K562 (cell line): ENCODE measurements at regions not wholly inside any gene's neighbourhood (a gene's known extent, or its start where the extent isn't known, plus 50 kb on each side); places are given as distances from the start of the nearest gene placed in this dataset.

Experiments used
- ATAC-seq: fragments of 200-7000 bp; cut with Tn5 transposase; 3 replicates; pipeline ENCODE4 v1.9.1; 2020; ENCODE audit warnings: moderate library complexity
- BruUV-seq: library from RNA; stranded (reverse); fragments of 400-500 nt; replicated peaks from 2 replicates; lab custom pipeline; 2021; lab: Mats Ljungman, UMichigan
- CTCF ChIA-PET: fragments of 300-600 bp; formaldehyde crosslinking; extraction: SDS; loops from one replicate; lab custom pipeline; 2021; ENCODE audit warnings: low intra/inter-chr PET ratio; lab: Yijun Ruan, JAX
- POLR2A ChIA-PET: fragments of 300-600, 350-650 bp; sonication (Branson Sonifier 250); formaldehyde crosslinking; extraction: SDS; loops from one replicate; lab custom pipeline; 2021; ENCODE audit warnings: antibody characterized with exemption, inconsistent platforms; lab: Yijun Ruan, JAX
- DNase-seq, 4 experiments: peaks; one replicate each; pipeline versions ENCODE4 v3.0.0 to v3.0.0-alpha.2; 2011 to 2018; ENCODE audit warnings: low spot score in 3 of 4, mixed read lengths in 3 of 4; ENCODE audit errors: extremely low read depth in 1 of 4
- FAIRE-seq: peaks from 2 replicates; lab custom pipeline; 2011; peaks lifted over from hg19 to GRCh38; lab: Jason Lieb, UNC
- H2AFZ ChIP-seq: 2 replicates; pipeline ENCODE4 v1.6.0; 2011; ENCODE audit warnings: low read depth, low read length, control low read depth, inconsistent platforms
- H3K27ac ChIP-seq: fragments of 200-600 bp; 3 replicates; pipeline ENCODE4 v1.8.0; 2011; ENCODE audit warnings: low read depth, mild to moderate bottlenecking, control low read depth, inconsistent platforms, low read length, moderate library complexity, mixed read lengths; ENCODE audit errors: extremely low read depth
- H3K27me3 ChIP-seq, 2 experiments: fragments of 300-600 bp in 1 of 2; 2 replicates in 1 of 2; 3 replicates in 1 of 2; pipeline versions ENCODE4 v1.6.0 to v1.8.0; 2011; ENCODE audit warnings: inconsistent platforms in 2 of 2, low read length in 2 of 2, mild to moderate bottlenecking in 1 of 2, mixed read lengths in 1 of 2, moderate library complexity in 1 of 2; ENCODE audit not compliant: control insufficient read depth in 2 of 2, insufficient read depth in 2 of 2
- H3K36me3 ChIP-seq: fragments of 300-600 bp; 3 replicates; pipeline ENCODE4 v1.8.0; 2011; ENCODE audit warnings: mild to moderate bottlenecking, low read length, inconsistent platforms; ENCODE audit not compliant: control insufficient read depth, insufficient read depth
- H3K4me1 ChIP-seq, 2 experiments: fragments of 200-600 bp in 1 of 2; replicated peaks in 1 of 2; 2 replicates in 1 of 2; 3 replicates in 1 of 2; pipeline versions ENCODE4 v1.5.1 to v1.8.0; 2011; ENCODE audit warnings: inconsistent platforms in 2 of 2, low read length in 2 of 2, mild to moderate bottlenecking in 1 of 2, mixed read lengths in 1 of 2, moderate library complexity in 1 of 2; ENCODE audit not compliant: control insufficient read depth in 2 of 2, insufficient read depth in 2 of 2
- H3K4me2 ChIP-seq: 2 replicates; pipeline ENCODE4 v1.6.1; 2011; ENCODE audit warnings: low read length, control low read depth, inconsistent platforms, mixed read lengths; ENCODE audit not compliant: insufficient read depth
- H3K4me3 ChIP-seq: fragments of 200-600 bp; sonication (generic), shearing (Covaris generic); 2 replicates; pipeline ENCODE4 v1.5.1; 2016; ENCODE audit warnings: control low read depth, inconsistent platforms
- H3K79me2 ChIP-seq: fragments of 200-600 bp; 3 replicates; pipeline ENCODE4 v1.8.0; 2011; ENCODE audit warnings: low read length, inconsistent platforms; ENCODE audit not compliant: control insufficient read depth, insufficient read depth
- H3K9ac ChIP-seq, 2 experiments: 2 replicates each; pipeline versions ENCODE4 v1.6.0 to v1.6.1; 2011; ENCODE audit warnings: low read depth in 2 of 2, low read length in 2 of 2, control low read depth in 1 of 2, inconsistent platforms in 1 of 2, mild to moderate bottlenecking in 1 of 2, mixed read lengths in 1 of 2; ENCODE audit not compliant: insufficient read depth in 1 of 2
- H3K9me1 ChIP-seq: one replicate; pipeline ENCODE4 v1.6.0; 2011; ENCODE audit warnings: inconsistent platforms, mild to moderate bottlenecking, low read length, moderate library complexity; ENCODE audit not compliant: control insufficient read depth, insufficient read depth
- H3K9me3 ChIP-seq: replicated peaks from 2 replicates; pipeline ENCODE4 v1.5.1; 2011; ENCODE audit warnings: low read depth, low read length, inconsistent platforms; ENCODE audit not compliant: control insufficient read depth, insufficient read depth
- H4K20me1 ChIP-seq: replicated peaks from 2 replicates; pipeline ENCODE4 v1.6.1; 2011; ENCODE audit warnings: low read length, inconsistent platforms, mixed read lengths; ENCODE audit not compliant: control insufficient read depth, insufficient read depth
- ARNT ChIP-seq, 2 experiments: fragments of 450-650 bp; IDR thresholded peaks; 2 replicates each; pipeline ENCODE4 v1.6.1; 2016; ENCODE audit warnings: mild to moderate bottlenecking in 1 of 2
- EZH2 ChIP-seq: IDR thresholded peaks from 2 replicates; pipeline ENCODE4 v1.6.1; 2012; ENCODE audit warnings: low read depth, mild to moderate bottlenecking, inconsistent platforms, low read length, borderline replicate concordance
- MBD2 ChIP-seq: sonication (generic); IDR thresholded peaks from 2 replicates; pipeline ENCODE4 v1.6.1; 2016; ENCODE audit warnings: low read depth, borderline replicate concordance
- ZKSCAN8 ChIP-seq: fragments of 200-800 bp; sonication (Bioruptor generic); IDR thresholded peaks from 2 replicates; pipeline ENCODE4 v1.6.1; 2016; ENCODE audit warnings: missing genetic modification characterization, missing compliant biosample characterization
- ZNF589 ChIP-seq: fragments of 200-800 bp; sonication (Bioruptor generic); IDR thresholded peaks from 2 replicates; pipeline ENCODE4 v1.6.1; 2016; ENCODE audit warnings: low read depth, missing genetic modification characterization, missing compliant biosample characterization
- WGBS: fragments of 100-300 bp; shearing (Covaris generic); methylation state at CpG from one replicate; pipeline ENCODE4 v1.1.6; 2016; ENCODE audit warnings: low coverage, mixed read lengths; ENCODE audit not compliant: insufficient coverage; ENCODE audit errors: missing lambda C conversion rate; 5-methylcytosine and 5-hydroxymethylcytosine counted together
- in situ Hi-C: fragments of 300-500 bp; cut with MboI; formaldehyde crosslinking; loops from 4 replicates; pipeline ENCODE4 v1.15.0; 2018; ENCODE audit warnings: inconsistent platforms, mixed read lengths
- intact Hi-C: fragments of 100-400 bp; cut with micrococcal nuclease; formaldehyde crosslinking; loops from 2 replicates; pipeline ENCODE4 v1.14.2; 2022
- TF ChIP-seq, protein P1 (sequence below): fragments of 250-450 bp; sonication (Bioruptor Pico); IDR thresholded peaks from 2 replicates; pipeline ENCODE4 v1.5.1; 2021; ENCODE audit warnings: mild to moderate bottlenecking
- TF ChIP-seq, protein P2 (sequence below), 2 experiments: fragments of 250-450 bp in 1 of 2; fragments of 450-650 bp in 1 of 2; sonication (Bioruptor Pico) in 1 of 2; IDR thresholded peaks; 2 replicates each; pipeline versions ENCODE4 v1.6.1 to v1.8.0; 2016 to 2021; ENCODE audit warnings: mild to moderate bottlenecking in 2 of 2, moderate library complexity in 2 of 2, missing compliant biosample characterization in 1 of 2, missing genetic modification characterization in 1 of 2
- TF ChIP-seq, protein P3 (sequence below): fragments of 450-650 bp; IDR thresholded peaks from 2 replicates; pipeline ENCODE4 v1.6.1; 2016; ENCODE audit warnings: mild to moderate bottlenecking
- TF ChIP-seq, protein P4 (sequence below), 2 experiments: fragments of 450-650 bp in 1 of 2; sonication (generic) in 1 of 2; formaldehyde crosslinking; conservative IDR thresholded peaks; 2 replicates each; pipeline versions ENCODE4 v1.4.0 to v1.8.1; 2020 to 2022; ENCODE audit warnings: mild to moderate bottlenecking in 1 of 2, missing genetic modification reagents in 1 of 2

DNA sequence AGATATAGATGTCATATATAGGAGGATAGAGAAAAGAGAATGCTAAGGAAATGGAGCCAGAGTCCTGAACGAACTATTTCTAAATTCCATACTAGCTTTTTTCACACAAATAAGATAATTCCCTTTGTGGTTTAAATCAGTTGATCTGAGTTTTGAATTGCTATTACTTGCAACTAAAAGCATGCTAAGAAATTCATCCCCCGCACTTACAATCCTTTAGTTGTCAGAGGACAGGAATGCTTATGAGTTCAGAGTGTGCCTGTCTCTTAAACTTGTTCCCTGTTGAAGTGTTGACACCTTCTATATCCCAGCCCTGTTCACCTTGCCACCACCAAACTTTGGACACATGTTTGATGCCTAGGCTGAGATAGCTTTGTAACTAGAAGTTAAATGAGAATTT is 406.2 kb downstream of the METTL15 start (continued):
- TF ChIP-seq, protein P1, sequence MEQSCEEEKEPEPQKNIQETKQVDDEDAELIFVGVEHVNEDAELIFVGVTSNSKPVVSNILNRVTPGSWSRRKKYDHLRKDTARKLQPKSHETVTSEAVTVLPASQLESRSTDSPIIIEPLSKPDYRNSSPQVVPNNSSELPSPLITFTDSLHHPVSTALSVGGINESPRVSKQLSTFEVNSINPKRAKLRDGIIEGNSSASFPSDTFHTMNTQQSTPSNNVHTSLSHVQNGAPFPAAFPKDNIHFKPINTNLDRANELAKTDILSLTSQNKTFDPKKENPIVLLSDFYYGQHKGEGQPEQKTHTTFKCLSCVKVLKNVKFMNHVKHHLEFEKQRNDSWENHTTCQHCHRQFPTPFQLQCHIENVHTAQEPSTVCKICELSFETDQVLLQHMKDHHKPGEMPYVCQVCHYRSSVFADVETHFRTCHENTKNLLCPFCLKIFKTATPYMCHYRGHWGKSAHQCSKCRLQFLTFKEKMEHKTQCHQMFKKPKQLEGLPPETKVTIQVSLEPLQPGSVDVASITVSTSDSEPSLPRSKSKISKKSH (CRISPR knock-in tag) = no peak
- TF ChIP-seq ZNF589 (CRISPR knock-in tag) (no peak), MBD2 (no peak)

DNA sequence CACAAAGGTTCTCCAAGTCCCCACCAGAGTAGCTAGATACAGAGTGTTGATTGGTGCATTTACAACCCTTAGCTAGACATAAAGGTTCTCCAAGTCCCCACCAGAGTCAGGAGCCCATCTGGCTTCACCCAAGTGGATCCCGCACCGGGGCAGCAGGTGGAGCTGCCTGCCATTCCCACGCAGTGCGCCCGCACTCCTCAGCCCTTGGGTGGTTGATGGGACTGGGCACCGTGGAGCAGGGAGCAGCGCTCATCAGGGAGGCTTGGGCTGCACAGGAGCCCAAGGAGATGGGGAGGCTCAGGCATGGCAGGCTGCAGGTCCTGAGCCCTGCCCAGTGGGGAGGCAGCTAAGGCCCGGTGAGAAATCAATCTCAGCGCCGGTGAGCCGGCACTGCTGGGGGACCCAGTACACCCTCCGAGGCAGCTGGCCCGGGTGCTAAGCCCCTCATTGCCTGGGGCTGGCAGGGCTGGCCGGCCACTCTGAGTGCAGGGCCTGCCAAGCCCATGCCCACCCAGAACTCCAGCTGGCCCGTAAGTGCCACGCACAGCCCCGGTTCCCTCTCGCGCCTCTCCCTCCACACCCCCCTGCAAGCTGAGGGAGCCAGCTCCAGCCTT is 404.1 kb downstream of the METTL15 start:
- H3K4me1 ChIP-seq = no peaks in the 10 kb centered on the region
- WGBS = 4% methylated on average over 11 of the region's 19 CpGs

More for the DNA sequence above, 404.1 kb downstream of the METTL15 start:
- intact Hi-C loops = no loop called here
- ChIA-PET CTCF (no interaction called here), POLR2A (no interaction called here)
- DNase-seq = no peak
- no peak for ATAC-seq
- TF ChIP-seq ZKSCAN8 (CRISPR knock-in tag) (no peak), EZH2 (no peak), ARNT (IDR thresholded peaks at IDR 0.05) (no peak)
- TF ChIP-seq, protein P2, sequence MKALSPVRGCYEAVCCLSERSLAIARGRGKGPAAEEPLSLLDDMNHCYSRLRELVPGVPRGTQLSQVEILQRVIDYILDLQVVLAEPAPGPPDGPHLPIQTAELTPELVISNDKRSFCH (CRISPR knock-in tag; IDR thresholded peaks at IDR 0.05) = no peak
- TF ChIP-seq, protein P2 (tag; IDR thresholded peaks at IDR 0.05) = no peak
- TF ChIP-seq, protein P3, sequence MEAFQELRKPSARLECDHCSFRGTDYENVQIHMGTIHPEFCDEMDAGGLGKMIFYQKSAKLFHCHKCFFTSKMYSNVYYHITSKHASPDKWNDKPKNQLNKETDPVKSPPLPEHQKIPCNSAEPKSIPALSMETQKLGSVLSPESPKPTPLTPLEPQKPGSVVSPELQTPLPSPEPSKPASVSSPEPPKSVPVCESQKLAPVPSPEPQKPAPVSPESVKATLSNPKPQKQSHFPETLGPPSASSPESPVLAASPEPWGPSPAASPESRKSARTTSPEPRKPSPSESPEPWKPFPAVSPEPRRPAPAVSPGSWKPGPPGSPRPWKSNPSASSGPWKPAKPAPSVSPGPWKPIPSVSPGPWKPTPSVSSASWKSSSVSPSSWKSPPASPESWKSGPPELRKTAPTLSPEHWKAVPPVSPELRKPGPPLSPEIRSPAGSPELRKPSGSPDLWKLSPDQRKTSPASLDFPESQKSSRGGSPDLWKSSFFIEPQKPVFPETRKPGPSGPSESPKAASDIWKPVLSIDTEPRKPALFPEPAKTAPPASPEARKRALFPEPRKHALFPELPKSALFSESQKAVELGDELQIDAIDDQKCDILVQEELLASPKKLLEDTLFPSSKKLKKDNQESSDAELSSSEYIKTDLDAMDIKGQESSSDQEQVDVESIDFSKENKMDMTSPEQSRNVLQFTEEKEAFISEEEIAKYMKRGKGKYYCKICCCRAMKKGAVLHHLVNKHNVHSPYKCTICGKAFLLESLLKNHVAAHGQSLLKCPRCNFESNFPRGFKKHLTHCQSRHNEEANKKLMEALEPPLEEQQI = no peak
- TF ChIP-seq, protein P4, sequence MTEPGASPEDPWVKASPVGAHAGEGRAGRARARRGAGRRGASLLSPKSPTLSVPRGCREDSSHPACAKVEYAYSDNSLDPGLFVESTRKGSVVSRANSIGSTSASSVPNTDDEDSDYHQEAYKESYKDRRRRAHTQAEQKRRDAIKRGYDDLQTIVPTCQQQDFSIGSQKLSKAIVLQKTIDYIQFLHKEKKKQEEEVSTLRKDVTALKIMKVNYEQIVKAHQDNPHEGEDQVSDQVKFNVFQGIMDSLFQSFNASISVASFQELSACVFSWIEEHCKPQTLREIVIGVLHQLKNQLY (CRISPR knock-in tag; conservative IDR thresholded peaks at IDR 0.05) = no peak
- Histone ChIP-seq H3K9me1 (no peaks in the 10 kb centered on the region), H3K9me3 (no peaks in the 10 kb centered on the region), H3K79me2 (no peaks in the 10 kb centered on the region), H3K36me3 (no peaks in the 10 kb centered on the region), H3K27ac (no peak overlapping the region), H3K4me3 (no peak overlapping the region), H2AFZ (no peak overlapping the region), H3K9ac (no peak overlapping the region), H4K20me1 (no peaks in the 10 kb centered on the region), H3K27me3 (no peaks in the 10 kb centered on the region), H3K4me2 (no peak overlapping the region)
- no peak for FAIRE-seq
- in situ Hi-C loops = no loop called here
- BruUV-seq = no TSS peak
